NOMO-1 treated with dmso at 0.1 percent for 144 hours (cell line): ENCODE measurements at regions not wholly inside any gene's neighbourhood (a gene's known extent, or its start where the extent isn't known, plus 50 kb on each side); places are given as distances from the start of the nearest gene placed in this dataset.
"Not testable (repeated sequence)": the region's sequence is repeated elsewhere in the genome, so short reads cannot be mapped to it uniquely, and the experiment has no call there.

Experiments used
- DNase-seq: peaks from one replicate; lab custom pipeline; 2025; ENCODE audit not compliant: unreplicated experiment; lab: John Stamatoyannopoulos, UW

DNA sequence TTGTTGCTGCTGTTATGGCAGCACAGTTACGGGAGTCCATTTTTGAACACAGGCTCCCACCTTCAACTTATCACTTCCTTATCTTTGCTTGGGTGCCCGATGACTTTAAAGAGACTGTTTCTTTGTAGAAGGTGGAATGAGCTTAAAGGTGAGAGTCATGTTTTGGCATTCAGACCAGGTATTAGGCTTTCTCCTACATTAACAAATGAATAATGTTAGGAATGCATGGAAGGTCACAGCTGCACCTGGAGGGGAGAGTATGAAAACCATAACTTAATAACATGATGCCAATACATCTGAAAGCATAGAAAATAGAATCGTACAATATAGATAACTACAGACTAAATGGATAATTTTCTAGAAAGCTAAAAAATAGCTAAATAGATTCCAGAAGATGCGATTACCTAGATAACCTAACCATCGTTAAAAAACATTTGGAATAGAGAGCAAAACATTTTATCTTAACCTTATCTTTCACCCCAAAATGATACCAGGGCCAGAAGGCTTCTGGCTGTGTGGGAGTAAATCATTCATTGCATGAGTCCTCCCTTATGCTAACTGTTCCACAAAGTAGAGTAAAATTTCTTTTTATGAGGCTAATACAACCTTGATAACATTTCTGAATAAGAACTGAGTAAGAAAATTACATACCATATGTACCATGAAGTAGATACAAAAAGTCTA lies 126.2 kb upstream of the ADCY2 start:
- DNase-seq: no peak

- no peak for DNase-seq
Measured at GRCh38 chr5:7271435-7272084, 124.4 kb upstream of the ADCY2 start.

- no peak for DNase-seq
Measured at GRCh38 chr5:7272408-7272965, 123.5 kb upstream of the ADCY2 start.

- no peak for DNase-seq
Measured at GRCh38 chr5:7274203-7274602, 121.7 kb upstream of the ADCY2 start.

DNA sequence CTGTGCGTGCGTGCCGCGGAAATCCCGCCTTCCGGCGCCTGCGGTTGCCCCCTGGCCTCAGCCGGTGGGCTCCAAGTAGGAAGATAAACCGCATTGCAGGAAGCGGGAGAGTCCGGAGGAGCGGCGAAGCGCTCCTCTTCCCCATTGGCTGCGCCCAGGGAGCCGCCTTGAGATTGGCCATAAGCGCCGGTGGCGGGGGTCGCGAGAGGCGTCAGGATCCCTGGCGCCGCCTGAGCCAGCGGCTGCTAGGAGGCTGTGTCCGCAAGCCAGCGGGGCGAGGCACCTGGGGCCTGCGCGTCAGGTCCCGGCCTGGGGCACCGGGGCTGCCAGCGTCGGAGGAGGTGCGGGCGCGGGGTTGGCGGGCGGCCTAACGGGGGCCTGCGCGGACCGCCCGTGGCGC lies 106.3 kb upstream of the ADCY2 start:
- not testable (repeated sequence) for DNase-seq

- not testable (repeated sequence) for DNase-seq
Measured at GRCh38 chr5:7297821-7298220, 98.1 kb upstream of the ADCY2 start.

GRCh38 chr5:7299731-7300130 lies 96.2 kb upstream of the ADCY2 start:
- not testable (repeated sequence) for DNase-seq

DNA sequence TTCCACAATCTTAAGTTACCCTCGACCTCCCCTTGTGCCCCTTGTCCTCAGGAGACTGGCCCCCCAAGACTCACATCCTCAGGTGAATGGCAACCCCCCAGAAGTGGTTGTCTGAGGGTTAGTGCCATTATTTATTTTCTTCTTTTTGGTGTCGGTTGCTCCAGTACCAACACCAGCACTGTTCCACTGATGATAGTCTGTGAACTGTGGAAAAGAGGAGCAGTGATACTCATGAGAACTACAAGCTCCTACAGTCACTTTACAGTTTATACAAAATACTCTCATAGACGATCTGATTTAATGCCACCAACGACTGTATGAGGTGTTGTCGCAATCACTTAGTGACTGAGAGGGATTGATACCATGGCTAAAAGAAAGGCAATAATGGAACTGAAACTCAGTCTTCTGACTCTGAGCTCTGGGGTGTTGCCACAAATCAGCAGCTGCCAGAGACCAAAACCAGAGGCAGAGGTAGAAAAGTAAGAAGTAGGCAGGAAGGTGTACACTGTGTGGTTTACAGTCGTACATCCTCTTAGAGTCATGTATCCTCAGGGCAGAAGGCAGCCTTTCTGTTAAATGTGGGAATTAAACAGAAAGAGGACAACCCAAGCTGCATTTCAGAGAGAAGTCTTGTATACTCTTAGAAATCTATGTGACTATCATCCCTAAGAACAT lies 90.8 kb upstream of the ADCY2 start:
- not testable (repeated sequence) for DNase-seq

- DNase-seq: not testable (repeated sequence)
Measured at GRCh38 chr5:7306556-7306955, 89.4 kb upstream of the ADCY2 start.

- not testable (repeated sequence) for DNase-seq
Measured at GRCh38 chr5:7307709-7308108, 88.2 kb upstream of the ADCY2 start.

DNA sequence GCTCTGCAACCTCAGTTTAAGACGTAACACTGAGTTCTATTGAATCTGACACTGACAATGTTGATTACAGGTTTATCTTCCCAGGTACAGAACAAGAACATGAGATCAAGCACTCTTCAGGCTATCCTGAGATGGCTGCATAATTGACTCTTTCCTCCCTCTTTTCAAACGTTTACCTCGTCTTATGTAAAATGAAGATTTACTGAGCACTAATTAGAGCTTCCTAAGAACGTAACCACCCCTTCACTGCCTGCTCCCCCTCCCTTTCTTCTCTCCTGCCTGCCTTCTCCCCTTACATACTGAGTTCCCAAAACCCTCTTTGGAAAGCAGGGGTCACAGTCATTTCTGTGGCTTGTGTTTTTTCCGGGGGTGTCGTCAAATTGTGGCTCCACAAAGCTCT lies 86.2 kb upstream of the ADCY2 start:
- not testable (repeated sequence) for DNase-seq

GRCh38 chr5:7310656-7311055 lies 85.3 kb upstream of the ADCY2 start:
- not testable (repeated sequence) for DNase-seq

- DNase-seq: no peak
Measured at GRCh38 chr5:7315118-7315517, 80.8 kb upstream of the ADCY2 start.

- DNase-seq: no peak
Measured at GRCh38 chr5:7317751-7318150, 78.2 kb upstream of the ADCY2 start.

DNA sequence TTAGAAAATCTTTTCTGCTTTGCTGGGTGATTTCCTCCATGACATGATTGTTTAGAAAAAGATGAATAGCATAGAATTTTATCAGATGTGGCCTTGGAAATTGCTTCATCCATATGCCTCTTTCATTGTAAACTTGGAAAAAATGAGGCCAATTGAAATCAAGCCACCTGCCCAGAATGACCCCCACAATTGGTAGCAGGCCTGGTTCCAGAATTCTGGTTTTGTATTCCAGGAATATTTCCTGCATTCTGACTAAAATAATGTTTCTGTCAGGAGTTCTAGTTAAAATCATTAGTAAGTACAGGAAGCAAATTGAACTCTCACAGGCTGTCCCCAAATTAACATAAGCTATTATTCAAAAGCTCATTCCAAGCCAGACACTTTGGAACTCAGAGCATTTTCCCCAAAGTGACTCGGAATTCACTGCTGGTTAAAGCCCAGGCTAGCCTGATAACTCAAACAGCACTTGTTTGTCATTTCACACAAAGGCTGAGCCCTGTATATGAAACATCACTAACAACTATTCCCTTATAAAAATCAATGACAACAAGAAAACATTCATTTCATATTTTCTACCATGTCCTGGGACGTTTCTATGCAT lies 75.1 kb upstream of the ADCY2 start:
- DNase-seq: no peak

GRCh38 chr5:7321724-7322123 lies 74.2 kb upstream of the ADCY2 start:
- no peak for DNase-seq

GRCh38 chr5:7324919-7325318 lies 71.0 kb upstream of the ADCY2 start:
- no peak for DNase-seq

GRCh38 chr5:7325975-7326913 lies 69.7 kb upstream of the ADCY2 start:
- no peak for DNase-seq

GRCh38 chr5:7329141-7329540 lies 66.8 kb upstream of the ADCY2 start:
- DNase-seq: no peak

DNA sequence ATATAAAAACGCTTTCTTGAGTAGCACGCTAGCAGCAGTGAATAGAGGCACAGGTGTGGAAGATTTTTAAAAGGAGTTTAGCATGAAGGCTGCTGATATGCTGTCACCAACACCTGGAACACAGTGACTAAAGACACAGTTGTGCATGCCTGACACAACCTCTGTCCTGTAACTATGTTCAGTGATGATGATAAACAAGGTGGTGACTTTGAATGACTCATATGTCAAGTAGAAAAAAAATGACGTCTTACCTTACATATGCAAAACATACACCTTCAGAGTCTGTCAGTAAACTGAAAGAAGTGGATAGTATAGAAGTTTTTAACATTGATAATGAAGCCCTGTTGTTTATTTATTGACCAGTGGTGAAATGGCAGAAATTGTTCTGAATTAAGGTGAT lies 66.2 kb upstream of the ADCY2 start:
- no peak for DNase-seq
